HG03039 (cell line): ENCODE measurements at regions not wholly inside any gene's neighbourhood (a gene's known extent, or its start where the extent isn't known, plus 50 kb on each side); places are given as distances from the start of the nearest gene placed in this dataset.

Source experiments
- ATAC-seq: cut with Tn5 transposase; IDR thresholded peaks from one replicate; pipeline ENCODE4 v1.9.1; 2021; ENCODE audit warnings: mild to moderate bottlenecking, moderate library complexity; ENCODE audit not compliant: unreplicated experiment

DNA sequence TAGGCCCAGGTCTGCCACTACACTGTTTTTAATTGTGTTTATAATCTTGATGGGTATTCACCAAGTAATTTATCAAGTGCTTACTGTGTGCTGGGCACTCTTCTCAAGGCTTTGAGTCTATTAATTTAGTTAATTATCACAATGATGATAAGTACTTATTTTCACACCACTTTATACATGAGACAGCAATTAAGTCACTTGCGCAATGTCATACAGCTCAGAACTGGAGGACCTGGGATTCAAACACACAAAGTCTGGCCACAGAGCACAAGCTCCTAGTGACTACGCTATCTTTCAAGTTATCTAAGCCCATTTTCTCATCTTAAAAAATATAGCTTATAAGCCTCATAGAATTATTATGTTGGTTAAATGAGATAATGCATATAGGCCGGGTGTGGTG is 85.0 kb downstream of the LLPH start:
- ATAC-seq = no peak

DNA sequence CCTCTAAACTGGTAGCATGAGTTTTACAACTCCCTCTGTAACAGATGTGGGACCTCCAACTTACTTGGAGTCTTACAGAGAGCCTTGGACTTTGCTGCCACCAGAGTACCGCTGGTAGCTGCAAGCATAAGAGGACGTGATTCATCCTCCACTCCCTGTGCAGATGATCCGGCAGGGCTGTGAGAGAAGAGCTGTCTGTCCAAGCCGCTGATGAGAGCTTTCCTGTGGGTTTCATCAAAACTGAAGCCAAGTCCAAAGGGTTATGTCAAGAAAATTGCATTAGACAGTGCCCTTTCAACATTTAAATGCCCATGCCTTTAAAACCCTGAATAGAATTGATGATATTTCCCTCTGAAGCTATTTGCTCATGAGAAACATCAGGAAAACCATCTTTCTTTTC is 85.8 kb downstream of the LLPH start:
- no peak for ATAC-seq

DNA sequence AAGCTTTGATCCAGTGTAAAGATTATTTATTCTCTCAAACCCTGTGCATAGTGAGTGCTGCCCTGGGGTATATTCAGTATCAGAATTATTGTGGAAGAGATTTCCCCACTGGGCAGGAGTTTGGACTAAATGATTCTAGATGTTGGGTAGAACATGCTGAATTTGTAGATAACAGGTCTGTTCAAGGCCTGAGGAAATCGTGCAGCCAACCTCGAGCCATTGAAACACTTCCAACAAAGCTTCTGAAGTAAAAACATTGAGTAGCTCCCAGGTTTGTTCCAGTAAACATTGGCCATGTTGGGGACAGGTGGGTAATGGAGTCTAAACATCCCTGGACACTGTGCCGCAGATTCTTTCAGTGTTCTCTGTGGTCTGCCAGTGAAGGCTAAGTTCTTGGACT is 87.5 kb downstream of the LLPH start:
- no peak for ATAC-seq

DNA sequence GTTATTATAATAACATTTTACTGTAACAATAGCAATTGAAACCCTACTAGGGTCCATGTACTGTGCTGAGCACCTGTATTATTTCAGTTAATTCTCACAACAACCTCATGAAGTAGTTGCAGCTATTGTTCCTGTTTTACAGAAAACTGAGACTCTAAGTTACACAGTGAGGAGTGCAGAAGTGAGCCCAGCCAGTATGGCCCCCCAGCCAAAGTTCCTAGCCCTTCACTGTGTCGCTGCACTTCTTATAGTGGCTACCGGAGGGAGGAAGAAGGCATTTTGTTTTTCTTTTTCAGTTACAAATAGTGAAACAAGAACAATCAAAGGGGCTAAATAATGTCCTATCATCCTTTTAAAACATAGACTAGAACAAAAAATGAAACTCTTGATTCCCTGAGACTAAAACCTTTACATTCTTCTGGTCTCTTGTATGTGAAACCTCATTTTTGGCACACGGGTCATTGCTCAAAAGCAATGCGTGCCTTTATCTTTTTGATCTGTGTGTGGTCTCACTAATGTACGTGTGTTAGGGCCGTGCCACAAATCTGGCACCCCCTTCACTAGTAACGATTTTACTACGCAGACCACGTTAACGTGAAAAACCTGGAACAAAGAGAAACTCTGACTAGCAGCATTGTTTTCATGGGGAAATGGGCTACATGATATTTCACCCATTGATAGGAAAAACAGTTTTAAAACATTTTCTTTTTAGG is 88.7 kb downstream of the LLPH start:
- no peak for ATAC-seq

DNA sequence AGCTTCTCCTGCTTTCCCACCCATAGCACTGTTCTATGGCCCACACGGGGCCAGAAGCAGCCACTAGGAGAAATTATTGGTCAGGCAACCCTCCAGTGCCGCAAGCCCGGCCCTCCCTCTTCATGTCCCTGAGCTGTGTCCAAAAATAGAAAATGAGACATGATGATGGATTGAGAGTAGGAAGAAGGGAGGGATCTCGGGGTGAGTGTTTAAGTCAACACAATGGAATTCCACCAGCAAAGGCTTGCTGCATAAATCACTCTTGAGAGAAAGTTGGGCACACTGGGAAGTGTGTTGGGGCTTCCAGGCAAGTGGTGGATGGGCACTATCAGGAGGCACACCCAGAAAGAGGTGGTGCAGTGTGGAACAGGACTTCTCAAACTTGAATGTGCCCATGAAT is 94.2 kb downstream of the LLPH start:
- no peak for ATAC-seq

DNA sequence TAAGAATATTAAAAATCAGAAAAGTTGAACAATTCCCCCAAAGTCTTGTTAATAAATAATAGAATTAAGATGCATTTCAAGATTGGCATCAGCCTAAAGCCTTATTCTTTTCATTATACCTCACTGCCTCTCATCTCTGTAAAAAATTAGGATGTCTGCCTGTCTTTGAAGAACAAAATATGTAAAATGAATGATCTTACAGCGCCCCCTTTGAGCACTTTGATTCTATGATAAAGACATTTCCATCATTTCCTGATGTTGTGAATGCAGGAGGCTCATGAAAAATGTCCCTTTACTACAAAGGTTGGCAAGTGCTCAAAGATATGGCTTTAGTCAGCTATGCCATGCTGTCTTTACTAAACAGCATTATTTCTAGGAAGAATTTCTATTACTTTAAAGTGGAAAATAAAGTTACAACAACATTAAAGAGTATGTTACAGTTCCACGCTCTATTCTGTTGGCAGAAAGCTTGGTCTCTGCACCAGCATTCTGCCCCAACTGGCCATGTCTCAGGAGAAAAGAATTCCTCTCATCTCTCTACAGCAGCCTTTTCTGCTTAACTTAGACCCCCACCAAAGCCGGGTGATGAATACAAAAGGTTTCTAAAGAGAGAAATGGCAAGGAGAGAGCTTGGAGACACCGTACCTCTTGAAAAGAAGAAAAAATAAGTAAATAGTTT is 95.1 kb downstream of the LLPH start:
- no peak for ATAC-seq

DNA sequence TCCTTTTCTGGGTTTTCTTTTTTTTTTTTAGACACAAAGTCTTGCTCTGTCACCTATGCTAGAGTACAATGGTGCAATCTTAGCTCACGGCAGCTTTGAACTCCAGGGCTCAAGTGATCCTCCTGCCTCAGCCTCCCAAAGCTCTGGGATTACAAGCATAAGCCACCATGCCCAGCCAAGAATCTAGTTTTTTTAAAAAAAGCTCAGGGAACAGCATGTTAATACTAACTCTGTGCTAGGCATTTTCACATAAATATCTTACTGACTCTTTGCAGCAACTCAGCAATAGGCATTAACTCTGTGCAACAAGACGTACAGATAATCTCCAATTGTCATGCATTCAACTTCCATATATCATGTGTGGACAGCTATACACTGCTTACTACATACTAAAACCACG is 97.4 kb downstream of the LLPH start:
- ATAC-seq = no peak

DNA sequence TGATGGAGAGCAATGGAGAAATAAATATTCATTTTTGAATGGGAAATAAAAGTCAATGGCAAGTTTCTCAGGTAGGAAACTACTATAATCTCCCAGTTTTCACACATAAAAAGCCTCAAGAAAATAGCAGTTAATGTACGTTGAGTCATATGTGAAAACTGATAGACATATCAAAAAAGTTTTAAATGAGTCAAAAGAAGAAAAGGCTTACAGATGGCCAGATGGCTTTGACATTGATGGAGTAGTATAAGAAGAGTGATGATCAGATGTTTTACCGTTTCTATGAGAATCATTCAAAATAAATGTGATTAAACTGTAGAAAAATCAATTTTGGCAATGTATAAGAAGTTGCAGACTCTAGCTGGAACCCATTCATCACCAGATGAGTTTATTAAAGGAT is 97.8 kb downstream of the LLPH start:
- no peak for ATAC-seq

DNA sequence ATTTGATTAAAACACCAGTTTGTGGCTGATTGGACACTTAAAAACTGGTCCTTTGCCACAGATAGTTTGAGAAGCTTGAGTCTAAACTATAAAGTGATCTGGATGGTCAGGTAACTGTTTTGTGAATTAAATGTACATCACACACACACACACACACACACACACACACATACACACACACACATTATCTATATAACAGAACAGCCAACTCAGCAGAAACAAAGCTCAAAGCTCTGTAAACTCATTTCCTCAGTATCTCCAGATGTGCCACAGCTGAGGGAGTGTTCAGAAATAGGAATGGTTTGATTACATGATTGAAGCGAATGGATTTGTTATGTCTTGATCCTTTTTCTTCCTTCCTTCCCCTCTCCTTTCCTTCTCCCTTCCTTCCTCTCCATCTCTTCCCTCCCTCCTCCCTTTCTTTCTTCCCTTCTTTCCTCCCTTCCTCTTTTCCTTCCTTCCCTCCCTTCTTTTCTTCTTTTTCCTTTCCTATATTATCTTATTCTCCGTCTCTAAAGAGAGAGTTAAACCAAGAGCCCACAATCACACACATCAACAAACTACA is 100.3 kb downstream of the LLPH start:
- ATAC-seq = no peak

DNA sequence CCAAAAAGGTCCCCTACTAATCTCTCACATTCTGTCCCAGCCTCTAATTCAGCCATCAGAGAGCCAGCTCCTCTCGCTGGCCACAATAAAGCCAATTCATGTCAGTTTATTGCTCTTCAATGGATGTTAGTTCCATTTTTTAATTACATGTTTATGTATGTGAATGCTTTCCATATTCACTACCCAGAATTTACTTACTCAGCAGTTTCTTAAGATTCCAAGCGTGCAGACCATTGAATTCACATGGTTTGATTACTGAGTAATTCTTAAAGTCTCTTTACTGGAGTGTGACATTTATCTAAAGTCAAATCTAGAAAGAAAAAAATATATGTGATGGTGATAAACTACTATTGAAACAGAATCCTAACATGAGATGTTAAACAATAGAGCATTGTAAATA is 102.2 kb downstream of the LLPH start:
- ATAC-seq = no peak

DNA sequence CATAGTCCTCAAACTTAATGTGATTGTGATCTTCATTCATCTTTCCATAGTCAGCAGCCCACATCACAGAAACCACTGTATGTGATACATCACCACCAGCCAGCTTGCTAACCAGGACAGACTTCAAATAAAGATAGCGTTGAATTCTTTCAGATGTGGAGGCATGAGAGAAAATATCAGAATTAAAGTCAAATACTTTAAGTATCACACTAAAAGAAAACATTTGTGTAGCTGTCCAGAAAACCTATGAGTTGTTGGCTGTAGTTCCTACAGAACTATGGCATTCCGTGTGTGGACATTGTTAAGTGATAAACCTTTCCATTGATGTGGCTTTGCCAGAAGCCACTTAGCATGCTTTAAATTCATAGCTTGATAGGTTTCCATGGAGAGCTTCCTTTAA is 105.1 kb downstream of the LLPH start:
- no peak for ATAC-seq

DNA sequence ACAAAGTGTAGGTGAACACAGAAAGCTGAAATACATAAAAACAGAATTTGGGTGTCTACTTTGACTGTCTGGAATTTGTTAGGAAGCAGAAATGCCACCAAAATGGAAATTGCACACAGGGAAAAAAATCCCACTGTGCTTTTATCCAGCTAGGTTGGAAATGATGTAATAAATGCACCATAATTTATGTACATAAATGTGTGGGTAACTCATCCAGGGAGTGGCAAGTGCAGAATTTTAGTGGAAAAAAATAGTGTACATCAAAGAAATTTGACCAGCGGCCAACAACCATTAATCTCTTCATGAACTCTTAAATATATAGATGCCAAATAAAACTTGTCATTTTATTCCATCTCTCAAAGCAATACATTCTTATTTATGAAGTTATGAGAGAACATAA is 105.6 kb downstream of the LLPH start:
- ATAC-seq = no peak

DNA sequence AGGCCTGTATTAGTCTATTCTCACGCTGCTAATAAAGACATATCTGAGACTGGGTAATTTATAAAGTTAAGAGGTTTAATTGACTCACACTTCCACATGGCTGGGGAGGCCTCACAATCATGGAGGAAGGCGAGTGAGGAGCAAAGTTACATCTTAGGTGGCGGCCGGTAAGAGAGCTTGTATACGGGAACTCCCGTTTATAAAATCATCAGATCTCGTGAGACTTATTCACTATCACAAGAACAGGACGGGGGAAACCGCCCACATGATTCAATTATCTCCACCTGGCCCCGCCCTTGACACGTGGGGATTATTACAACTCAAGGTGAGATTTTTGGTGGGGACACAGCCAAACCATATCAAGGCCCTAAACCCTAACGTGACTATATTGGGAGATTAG is 110.1 kb downstream of the LLPH start:
- ATAC-seq = no peak

DNA sequence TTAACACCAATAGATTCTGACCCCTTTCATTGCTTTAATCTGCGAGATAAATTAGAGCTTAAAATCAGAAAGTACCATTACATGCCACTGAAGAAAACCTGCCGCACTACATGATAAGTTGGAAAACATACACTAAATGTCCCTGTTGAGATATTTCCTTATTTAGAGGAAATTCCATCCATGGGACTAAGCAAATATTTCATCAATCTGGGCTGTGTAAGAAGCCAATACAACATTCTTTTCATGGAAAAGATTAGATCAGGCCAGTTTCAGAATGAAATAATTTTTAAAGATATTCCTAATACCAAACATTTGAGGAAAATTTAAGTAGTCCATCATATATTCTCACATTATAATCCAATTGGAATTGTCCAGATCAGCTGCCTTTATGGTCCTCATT is 112.8 kb downstream of the LLPH start:
- no peak for ATAC-seq
